BJ (cell line): ENCODE measurements at regions not wholly inside any gene's neighbourhood (a gene's known extent, or its start where the extent isn't known, plus 50 kb on each side); places are given as distances from the start of the nearest gene placed in this dataset.

Source experiments
- CTCF ChIA-PET: fragments of 350-600 bp; formaldehyde crosslinking; extraction: SDS; loops from one replicate; lab custom pipeline; 2021; ENCODE audit warnings: antibody characterized with exemption, inconsistent platforms; lab: Yijun Ruan, JAX
- POLR2A ChIA-PET: fragments of 300-600 bp; sonication (Branson Sonifier 250); formaldehyde crosslinking; extraction: SDS; loops from one replicate; lab custom pipeline; 2021; ENCODE audit warnings: antibody characterized with exemption; lab: Charles Lee
- DNase-seq: peaks from one replicate; pipeline ENCODE4 v3.0.0-alpha.2; 2011; ENCODE audit warnings: low read depth
- H3K27me3 ChIP-seq: 2 replicates; pipeline ENCODE4 v1.6.0; 2011; ENCODE audit warnings: low read length; ENCODE audit not compliant: control insufficient read depth, insufficient read depth
- H3K36me3 ChIP-seq: 2 replicates; pipeline ENCODE4 v1.5.1; 2011; ENCODE audit warnings: low read length; ENCODE audit not compliant: control insufficient read depth, insufficient read depth
- H3K4me3 ChIP-seq: 2 replicates; pipeline ENCODE4 v1.5.1; 2011; ENCODE audit warnings: low read depth, mild to moderate bottlenecking, control low read depth, low read length
- TF ChIP-seq, protein P1 (sequence below): IDR thresholded peaks from 2 replicates; pipeline ENCODE4 v1.5.1; 2011; ENCODE audit warnings: low read depth, mild to moderate bottlenecking, control low read depth, inconsistent platforms, low read length, moderate library complexity; ENCODE audit not compliant: insufficient read depth

GRCh38 chr2:51534166-51534565 is 502.2 kb upstream of the NRXN1 start:
- ChIA-PET POLR2A (no interaction called here), CTCF (no interaction called here)
- no peaks in the 10 kb centered on the region for H3K27me3 ChIP-seq
- no peak for DNase-seq
- H3K4me3 ChIP-seq: no peak overlapping the region
- H3K36me3 ChIP-seq: no peaks in the 10 kb centered on the region
- TF ChIP-seq, protein P1, sequence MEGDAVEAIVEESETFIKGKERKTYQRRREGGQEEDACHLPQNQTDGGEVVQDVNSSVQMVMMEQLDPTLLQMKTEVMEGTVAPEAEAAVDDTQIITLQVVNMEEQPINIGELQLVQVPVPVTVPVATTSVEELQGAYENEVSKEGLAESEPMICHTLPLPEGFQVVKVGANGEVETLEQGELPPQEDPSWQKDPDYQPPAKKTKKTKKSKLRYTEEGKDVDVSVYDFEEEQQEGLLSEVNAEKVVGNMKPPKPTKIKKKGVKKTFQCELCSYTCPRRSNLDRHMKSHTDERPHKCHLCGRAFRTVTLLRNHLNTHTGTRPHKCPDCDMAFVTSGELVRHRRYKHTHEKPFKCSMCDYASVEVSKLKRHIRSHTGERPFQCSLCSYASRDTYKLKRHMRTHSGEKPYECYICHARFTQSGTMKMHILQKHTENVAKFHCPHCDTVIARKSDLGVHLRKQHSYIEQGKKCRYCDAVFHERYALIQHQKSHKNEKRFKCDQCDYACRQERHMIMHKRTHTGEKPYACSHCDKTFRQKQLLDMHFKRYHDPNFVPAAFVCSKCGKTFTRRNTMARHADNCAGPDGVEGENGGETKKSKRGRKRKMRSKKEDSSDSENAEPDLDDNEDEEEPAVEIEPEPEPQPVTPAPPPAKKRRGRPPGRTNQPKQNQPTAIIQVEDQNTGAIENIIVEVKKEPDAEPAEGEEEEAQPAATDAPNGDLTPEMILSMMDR: no peak

- ChIA-PET CTCF (no interaction called here), POLR2A (no interaction called here)
- DNase-seq: no peak
- Histone ChIP-seq H3K4me3 (no peak overlapping the region), H3K36me3 (no peaks in the 10 kb centered on the region), H3K27me3 (no peaks in the 10 kb centered on the region)
- TF ChIP-seq, protein P1: no peak
Measured at GRCh38 chr2:51528156-51528555, 496.2 kb upstream of the NRXN1 start.

GRCh38 chr2:51526766-51527165 is 494.8 kb upstream of the NRXN1 start:
- H3K27me3 ChIP-seq: no peaks in the 10 kb centered on the region
- no peaks in the 10 kb centered on the region for H3K36me3 ChIP-seq
- H3K4me3 ChIP-seq: no peak overlapping the region
- ChIA-PET CTCF (no interaction called here), POLR2A (no interaction called here)
- TF ChIP-seq, protein P1: no peak
- no peak for DNase-seq

GRCh38 chr2:51516667-51517066 is 484.7 kb upstream of the NRXN1 start:
- no peak for DNase-seq
- Histone ChIP-seq H3K36me3 (no peaks in the 10 kb centered on the region), H3K4me3 (no peak overlapping the region), H3K27me3 (no peaks in the 10 kb centered on the region)
- ChIA-PET POLR2A (no interaction called here), CTCF (no interaction called here)
- TF ChIP-seq, protein P1: no peak

GRCh38 chr2:51511002-51511401 is 479.1 kb upstream of the NRXN1 start:
- no peaks in the 10 kb centered on the region for H3K27me3 ChIP-seq
- no peak overlapping the region for H3K4me3 ChIP-seq
- ChIA-PET CTCF (no interaction called here), POLR2A (no interaction called here)
- TF ChIP-seq, protein P1: no peak
- DNase-seq: no peak
- H3K36me3 ChIP-seq: no peaks in the 10 kb centered on the region
